SU-DHL-6 (cell line): ENCODE measurements at regions not wholly inside any gene's neighbourhood (a gene's known extent, or its start where the extent isn't known, plus 50 kb on each side); places are given as distances from the start of the nearest gene placed in this dataset.

Source experiments
- H2AFZ ChIP-seq: fragments of 200-600 bp; sonication (generic); 2 replicates; pipeline ENCODE4 v1.6.1; 2014; ENCODE audit warnings: low read depth, mild to moderate bottlenecking, moderate library complexity, mixed read lengths, antibody characterized with exemption, low read length; ENCODE audit not compliant: severe bottlenecking
- H3F3A ChIP-seq: fragments of 200-600 bp; shearing (Covaris generic); 2 replicates; pipeline ENCODE4 v1.6.0; 2016; ENCODE audit warnings: antibody characterized with exemption, mild to moderate bottlenecking; ENCODE audit not compliant: insufficient read depth
- H3K27ac ChIP-seq: fragments of 200-600 bp; sonication (generic); 2 replicates; pipeline ENCODE4 v1.5.1; 2016; ENCODE audit warnings: low read depth, mild to moderate bottlenecking, low read length, moderate library complexity, mixed read lengths
- H3K27me3 ChIP-seq: fragments of 200-600 bp; sonication (generic), shearing (Covaris generic); 2 replicates; pipeline ENCODE4 v1.6.0; 2014; ENCODE audit warnings: mild to moderate bottlenecking, low read length
- H3K36me3 ChIP-seq: fragments of 200-600 bp; sonication (generic); 2 replicates; pipeline ENCODE4 v1.6.1; 2014; ENCODE audit warnings: mild to moderate bottlenecking, low read length, mixed read lengths
- H3K4me2 ChIP-seq: fragments of 300-600, 200-600 bp; shearing (Covaris generic), sonication (generic); 2 replicates; pipeline ENCODE4 v1.6.0; 2014; ENCODE audit warnings: low read length, low read depth, mild to moderate bottlenecking; ENCODE audit not compliant: poor library complexity, severe bottlenecking
- H3K4me3 ChIP-seq: fragments of 200-600 bp; sonication (generic); 2 replicates; pipeline ENCODE4 v1.5.1; 2014; ENCODE audit warnings: antibody characterized with exemption, low read length, mild to moderate bottlenecking, mixed read lengths; ENCODE audit not compliant: insufficient read depth, poor library complexity, severe bottlenecking
- H3K79me2 ChIP-seq: fragments of 200-600 bp; sonication (generic); 2 replicates; pipeline ENCODE4 v1.6.1; 2014; ENCODE audit warnings: mild to moderate bottlenecking, low read length, moderate library complexity; ENCODE audit not compliant: insufficient read depth
- H3K9ac ChIP-seq: fragments of 200-600 bp; sonication (generic); 2 replicates; pipeline ENCODE4 v1.7.0; 2014; ENCODE audit warnings: mild to moderate bottlenecking, low read length
- H3K9me2 ChIP-seq: fragments of 200-600 bp; sonication (generic); replicated peaks from 2 replicates; pipeline ENCODE4 v1.6.1; 2014; ENCODE audit warnings: low read length; ENCODE audit not compliant: insufficient read depth
- H3K9me3 ChIP-seq: fragments of 200-600 bp; sonication (generic); 2 replicates; pipeline ENCODE4 v1.6.1; 2014; ENCODE audit warnings: low read length, mixed read lengths; ENCODE audit not compliant: insufficient read depth
- H4K20me1 ChIP-seq: fragments of 200-600 bp; sonication (generic); 2 replicates; pipeline ENCODE4 v1.6.1; 2014; ENCODE audit warnings: low read depth, mild to moderate bottlenecking, antibody characterized with exemption, low read length, moderate library complexity, mixed read lengths
- EZH2phosphoT487 ChIP-seq: fragments of 200-600 bp; sonication (generic), shearing (Covaris generic); conservative IDR thresholded peaks from 2 replicates; pipeline ENCODE4 v1.6.1; 2018; ENCODE audit warnings: mild to moderate bottlenecking, antibody characterized with exemption, low read length, moderate library complexity, mixed read lengths
- TF ChIP-seq, protein P1 (sequence below): fragments of 200-600 bp; sonication (generic); IDR thresholded peaks from one replicate; pipeline ENCODE4 v1.5.1; 2017; ENCODE audit warnings: antibody characterized with exemption, mild to moderate bottlenecking, low read length, moderate library complexity; ENCODE audit not compliant: insufficient read depth, poor library complexity, severe bottlenecking

DNA sequence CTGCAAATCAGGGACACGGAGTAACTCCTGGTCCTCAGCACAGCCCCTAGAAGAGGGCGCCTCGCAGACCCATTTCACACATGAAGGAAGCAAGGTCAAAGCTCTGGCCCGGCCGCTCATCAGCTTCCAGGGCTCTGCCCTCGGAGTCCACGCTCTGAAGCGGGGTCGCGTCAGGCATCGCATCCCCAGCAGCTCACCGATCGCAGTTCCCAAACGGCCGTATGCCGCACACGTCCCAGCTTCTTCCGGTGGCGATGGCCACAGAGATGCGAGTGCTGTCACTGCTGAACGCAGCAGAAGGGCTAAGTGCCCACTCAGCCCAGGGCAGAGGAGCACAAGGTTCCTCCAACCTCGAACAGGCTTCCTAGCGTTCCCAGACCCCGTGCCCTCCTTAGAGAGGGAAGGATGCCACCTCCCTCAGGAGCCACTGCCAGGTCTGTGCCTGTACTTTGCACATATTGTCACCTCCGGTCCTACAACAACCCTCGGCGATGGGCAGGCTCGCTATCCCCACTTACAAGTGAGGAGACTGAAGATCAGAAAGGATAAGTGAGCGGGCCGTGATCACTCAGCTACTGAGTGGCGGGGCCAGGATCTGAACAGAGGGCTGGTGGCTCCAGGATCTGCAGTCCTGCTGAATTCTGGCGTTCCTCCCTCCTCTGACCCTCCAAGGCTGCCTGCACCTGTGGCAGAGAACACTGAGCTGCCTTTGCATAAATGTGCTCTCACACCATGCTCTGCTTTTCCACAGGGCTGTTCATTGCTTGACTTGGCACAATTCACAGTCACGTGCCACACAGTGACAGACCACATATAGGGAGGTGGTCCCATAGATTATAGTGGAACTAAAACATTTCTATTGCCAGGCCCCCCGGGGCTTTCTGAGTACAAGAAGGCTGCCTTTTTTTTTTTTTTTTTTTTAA lies 71.4 kb downstream of the COPS8 start:
- Histone ChIP-seq H3F3A (no peaks in the 10 kb centered on the region), H3K9me3 (no peaks in the 10 kb centered on the region), H3K79me2 (no peaks in the 10 kb centered on the region), H3K9ac (no peak overlapping the region), H3K4me2 (no peak overlapping the region), H3K27ac (no peak overlapping the region), H3K4me3 (no peak overlapping the region), H4K20me1 (no peaks in the 10 kb centered on the region), H3K9me2 (no peaks in the 10 kb centered on the region), H3K36me3 (no peaks in the 10 kb centered on the region), H2AFZ (no peak overlapping the region), H3K27me3 (no peaks in the 10 kb centered on the region)
- TF ChIP-seq, protein P1, sequence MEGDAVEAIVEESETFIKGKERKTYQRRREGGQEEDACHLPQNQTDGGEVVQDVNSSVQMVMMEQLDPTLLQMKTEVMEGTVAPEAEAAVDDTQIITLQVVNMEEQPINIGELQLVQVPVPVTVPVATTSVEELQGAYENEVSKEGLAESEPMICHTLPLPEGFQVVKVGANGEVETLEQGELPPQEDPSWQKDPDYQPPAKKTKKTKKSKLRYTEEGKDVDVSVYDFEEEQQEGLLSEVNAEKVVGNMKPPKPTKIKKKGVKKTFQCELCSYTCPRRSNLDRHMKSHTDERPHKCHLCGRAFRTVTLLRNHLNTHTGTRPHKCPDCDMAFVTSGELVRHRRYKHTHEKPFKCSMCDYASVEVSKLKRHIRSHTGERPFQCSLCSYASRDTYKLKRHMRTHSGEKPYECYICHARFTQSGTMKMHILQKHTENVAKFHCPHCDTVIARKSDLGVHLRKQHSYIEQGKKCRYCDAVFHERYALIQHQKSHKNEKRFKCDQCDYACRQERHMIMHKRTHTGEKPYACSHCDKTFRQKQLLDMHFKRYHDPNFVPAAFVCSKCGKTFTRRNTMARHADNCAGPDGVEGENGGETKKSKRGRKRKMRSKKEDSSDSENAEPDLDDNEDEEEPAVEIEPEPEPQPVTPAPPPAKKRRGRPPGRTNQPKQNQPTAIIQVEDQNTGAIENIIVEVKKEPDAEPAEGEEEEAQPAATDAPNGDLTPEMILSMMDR = no peak
- TF ChIP-seq EZH2phosphoT487 = no peak

DNA sequence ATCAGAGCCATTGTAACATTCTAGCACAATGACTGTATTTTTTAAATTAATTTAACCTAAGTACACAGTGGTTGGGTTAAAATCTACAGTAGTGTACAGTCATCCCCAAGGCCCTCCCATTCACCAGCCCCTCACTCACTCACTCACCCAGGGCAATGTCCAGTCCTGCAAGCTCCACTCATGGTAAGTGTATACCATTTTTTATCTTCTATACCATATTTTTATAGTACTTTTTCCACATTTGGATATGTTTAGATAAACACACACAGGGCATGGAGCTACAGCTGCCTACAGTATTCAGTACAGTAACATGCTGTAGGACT lies 72.1 kb downstream of the COPS8 start:
- no peak overlapping the region for H3K9ac ChIP-seq
- H3K27ac ChIP-seq = no peak overlapping the region
- TF ChIP-seq, protein P1 = no peak
- TF ChIP-seq EZH2phosphoT487 = no peak
- no peaks in the 10 kb centered on the region for H3K79me2 ChIP-seq
- H3K36me3 ChIP-seq = no peaks in the 10 kb centered on the region
- H2AFZ ChIP-seq = no peak overlapping the region
- H3K27me3 ChIP-seq = no peaks in the 10 kb centered on the region
- H3K4me3 ChIP-seq = no peak overlapping the region
- H3K9me2 ChIP-seq = no peaks in the 10 kb centered on the region
- no peaks in the 10 kb centered on the region for H4K20me1 ChIP-seq
- H3K9me3 ChIP-seq = no peaks in the 10 kb centered on the region
- H3F3A ChIP-seq = no peaks in the 10 kb centered on the region
- H3K4me2 ChIP-seq = no peak overlapping the region

DNA sequence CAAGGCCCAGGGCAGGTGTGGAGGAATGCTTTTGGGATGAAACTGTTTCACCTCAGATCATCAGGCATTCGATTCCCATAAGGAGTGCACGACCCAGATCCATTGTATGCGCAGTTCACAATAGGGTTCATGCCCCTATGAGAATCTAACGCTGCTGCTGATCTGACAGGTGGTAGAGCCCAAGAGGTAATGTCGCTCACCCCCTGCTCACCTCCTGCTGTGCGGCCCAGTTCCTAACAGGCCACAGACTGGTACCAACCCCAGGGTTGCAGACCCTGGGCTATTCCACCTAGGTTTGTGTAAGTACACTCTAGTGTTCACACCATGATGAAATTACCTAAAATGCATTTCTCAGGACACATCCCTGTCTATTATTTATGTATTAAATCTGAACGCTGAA lies 72.5 kb downstream of the COPS8 start:
- H3K9me2 ChIP-seq = no peaks in the 10 kb centered on the region
- H3K36me3 ChIP-seq = no peaks in the 10 kb centered on the region
- H3K27me3 ChIP-seq = no peaks in the 10 kb centered on the region
- TF ChIP-seq, protein P1 = no peak
- TF ChIP-seq EZH2phosphoT487 = no peak
- H2AFZ ChIP-seq = no peak overlapping the region
- no peaks in the 10 kb centered on the region for H3F3A ChIP-seq
- no peak overlapping the region for H3K4me2 ChIP-seq
- H3K9ac ChIP-seq = no peak overlapping the region
- H4K20me1 ChIP-seq = no peaks in the 10 kb centered on the region
- H3K9me3 ChIP-seq = no peaks in the 10 kb centered on the region
- H3K79me2 ChIP-seq = no peaks in the 10 kb centered on the region
- no peak overlapping the region for H3K4me3 ChIP-seq
- H3K27ac ChIP-seq = no peak overlapping the region
